SK-N-MC (cell line): ENCODE measurements at regions not wholly inside any gene's neighbourhood (a gene's known extent, or its start where the extent isn't known, plus 50 kb on each side); places are given as distances from the start of the nearest gene placed in this dataset.
"Not testable (repeated sequence)": the region's sequence is repeated elsewhere in the genome, so short reads cannot be mapped to it uniquely, and the experiment has no call there.

Source experiments
- DNase-seq: peaks from one replicate; pipeline ENCODE4 v3.0.0-alpha.2; 2011; ENCODE audit warnings: low read depth, low spot score
- H3K27ac ChIP-seq: fragments of 200-600 bp; sonication (generic); 2 replicates; pipeline ENCODE4 v1.5.1; 2016; ENCODE audit warnings: mixed run types
- H3K36me3 ChIP-seq: fragments of 200-600 bp; sonication (generic); 2 replicates; pipeline ENCODE4 v1.6.1; 2017; ENCODE audit warnings: antibody characterized with exemption, low read length, mixed read lengths; ENCODE audit not compliant: insufficient read depth
- H3K4me3 ChIP-seq: fragments of 200-600 bp; sonication (generic); 2 replicates; pipeline ENCODE4 v1.5.1; 2016
- H3K9ac ChIP-seq: fragments of 200-600 bp; sonication (generic); 2 replicates; pipeline ENCODE4 v1.8.0; 2017; ENCODE audit warnings: mixed run types, mixed read lengths; ENCODE audit not compliant: insufficient read length
- H3K9me3 ChIP-seq: fragments of 200-600 bp; sonication (generic); 2 replicates; pipeline ENCODE4 v1.6.1; 2017; ENCODE audit warnings: low read depth, mild to moderate bottlenecking, antibody characterized with exemption, low read length, moderate library complexity, mixed read lengths
- EZH2 ChIP-seq: fragments of 200-600 bp; sonication (generic); IDR thresholded peaks from one replicate; pipeline ENCODE4 v1.6.1; 2017; ENCODE audit warnings: antibody characterized with exemption
- FOXP2 ChIP-seq: optimal IDR thresholded peaks from 2 replicates; pipeline ENCODE3; 2011; ENCODE audit warnings: mild to moderate bottlenecking, moderate library complexity; ENCODE audit not compliant: insufficient read depth; ENCODE audit errors: extremely low read length, control extremely low read depth
- POLR2AphosphoS5 ChIP-seq: IDR thresholded peaks from 2 replicates; pipeline ENCODE4 v1.6.1; 2012; ENCODE audit warnings: mild to moderate bottlenecking, low read depth, low read length, borderline replicate concordance

- H3K27ac ChIP-seq, result no peak overlapping the region
- no peak for TF ChIP-seq POLR2AphosphoS5
- H3K36me3 ChIP-seq, result no peaks in the 10 kb centered on the region
- H3K9me3 ChIP-seq, result no peaks in the 10 kb centered on the region
- no peak overlapping the region for H3K9ac ChIP-seq
- no peak overlapping the region for H3K4me3 ChIP-seq
- DNase-seq, result no peak
Measured at GRCh38 chr1:221549815-221550214, 192.1 kb downstream of the DUSP10 start.

- not testable (repeated sequence) for H3K4me3 ChIP-seq, H3K27ac ChIP-seq, H3K36me3 ChIP-seq, DNase-seq, H3K9ac ChIP-seq, H3K9me3 ChIP-seq
Measured at GRCh38 chr1:221552792-221553191, 189.1 kb downstream of the DUSP10 start.

DNA sequence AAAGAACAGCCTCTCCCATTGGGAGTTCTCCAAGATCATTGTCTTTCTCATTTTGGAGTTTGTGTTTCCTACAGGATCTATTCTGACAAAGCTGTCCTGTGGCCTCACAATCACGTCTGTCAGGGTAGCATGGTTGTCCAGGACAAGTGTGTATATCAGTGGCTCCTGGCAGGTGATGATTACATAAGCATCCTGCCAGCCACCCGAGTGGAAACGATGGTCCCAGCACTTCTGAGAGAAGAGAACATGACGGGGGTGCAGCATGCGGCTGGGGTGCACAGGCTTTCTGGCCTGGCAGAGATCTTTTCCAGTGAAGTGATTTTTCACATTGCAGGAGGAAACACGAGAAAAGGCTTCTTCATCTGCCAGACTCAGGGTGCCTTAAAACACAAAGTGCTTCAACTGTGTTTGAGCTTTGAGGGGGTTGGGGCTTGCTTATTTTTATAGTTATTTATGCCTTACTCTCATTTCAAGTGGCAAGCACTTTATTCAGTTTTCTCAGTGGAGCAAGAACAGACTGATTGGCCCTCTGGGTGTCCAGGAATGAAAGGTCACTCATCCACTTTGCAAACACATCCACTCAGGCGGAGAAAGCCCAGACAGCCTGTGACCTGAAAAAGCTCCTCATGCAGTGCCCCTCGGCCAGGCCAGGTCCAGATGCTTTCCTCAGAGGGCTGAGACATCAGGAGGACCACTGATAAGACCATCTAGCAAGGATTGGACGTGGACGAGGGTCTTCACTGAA lies 186.0 kb downstream of the DUSP10 start:
- no peaks in the 10 kb centered on the region for H3K9me3 ChIP-seq
- TF ChIP-seq POLR2AphosphoS5, result no peak
- TF ChIP-seq EZH2, result no peak
- TF ChIP-seq FOXP2, result no peak
- no peak overlapping the region for H3K27ac ChIP-seq
- no peak overlapping the region for H3K4me3 ChIP-seq
- H3K9ac ChIP-seq, result no peak overlapping the region
- no peaks in the 10 kb centered on the region for H3K36me3 ChIP-seq
- no peak for DNase-seq

GRCh38 chr1:221556435-221556834 lies 185.5 kb downstream of the DUSP10 start:
- H3K9me3 ChIP-seq, result no peaks in the 10 kb centered on the region
- no peaks in the 10 kb centered on the region for H3K36me3 ChIP-seq
- no peak for DNase-seq
- no peak overlapping the region for H3K9ac ChIP-seq
- TF ChIP-seq POLR2AphosphoS5 (no peak), EZH2 (no peak), FOXP2 (no peak)
- no peak overlapping the region for H3K4me3 ChIP-seq
- no peak overlapping the region for H3K27ac ChIP-seq

GRCh38 chr1:221557013-221557412 lies 184.9 kb downstream of the DUSP10 start:
- no peaks in the 10 kb centered on the region for H3K36me3 ChIP-seq
- no peak for DNase-seq
- no peak overlapping the region for H3K27ac ChIP-seq
- TF ChIP-seq EZH2 (no peak), FOXP2 (no peak), POLR2AphosphoS5 (no peak)
- H3K9ac ChIP-seq, result no peak overlapping the region
- H3K9me3 ChIP-seq, result no peaks in the 10 kb centered on the region
- no peak overlapping the region for H3K4me3 ChIP-seq

DNA sequence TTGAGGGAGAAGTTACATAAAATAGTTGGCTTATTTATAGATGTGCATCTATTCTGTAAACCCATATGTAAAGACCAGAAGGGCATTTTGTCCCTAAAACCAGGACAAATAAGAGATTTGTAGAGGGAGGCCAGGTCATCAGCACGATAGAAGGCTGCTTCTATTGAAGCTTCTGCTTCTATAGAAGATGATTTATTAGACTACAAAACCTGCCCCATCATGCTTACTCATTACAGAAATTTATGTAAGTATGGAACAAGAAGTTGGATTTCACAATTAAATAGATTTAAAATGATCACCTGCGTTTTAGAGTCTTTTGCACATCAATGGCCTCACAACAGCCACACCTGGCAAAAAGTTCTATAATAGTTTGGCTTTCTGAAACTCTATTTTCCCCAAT lies 183.5 kb downstream of the DUSP10 start:
- no peak for TF ChIP-seq POLR2AphosphoS5
- TF ChIP-seq FOXP2, result no peak
- Histone ChIP-seq H3K36me3 (no peaks in the 10 kb centered on the region), H3K9ac (no peak overlapping the region), H3K4me3 (no peak overlapping the region), H3K9me3 (no peaks in the 10 kb centered on the region), H3K27ac (no peak overlapping the region)
- no peak for DNase-seq

DNA sequence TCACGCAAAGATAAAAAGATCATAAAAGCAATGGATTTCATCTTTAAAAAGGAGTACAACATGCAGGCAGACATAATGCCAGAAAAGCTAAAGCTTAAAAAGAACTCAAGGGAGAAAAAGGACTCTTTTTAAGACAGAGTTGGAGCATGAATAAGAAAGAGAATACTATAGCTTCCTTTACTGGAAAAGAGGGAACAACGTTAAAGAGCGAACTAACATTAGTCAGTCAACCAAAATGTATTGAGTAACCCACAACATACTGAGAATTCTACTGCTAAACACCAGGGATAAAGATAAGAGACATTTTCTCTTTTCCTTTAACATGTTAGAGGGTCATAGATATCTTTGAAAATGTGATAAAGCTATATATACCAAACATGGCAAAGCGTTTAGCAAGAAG lies 182.0 kb downstream of the DUSP10 start:
- no peaks in the 10 kb centered on the region for H3K36me3 ChIP-seq
- H3K9me3 ChIP-seq, result no peaks in the 10 kb centered on the region
- H3K4me3 ChIP-seq, result no peak overlapping the region
- H3K27ac ChIP-seq, result no peak overlapping the region
- no peak for DNase-seq
- H3K9ac ChIP-seq, result no peak overlapping the region
- TF ChIP-seq EZH2 (no peak), FOXP2 (no peak), POLR2AphosphoS5 (no peak)

- no peak overlapping the region for H3K4me3 ChIP-seq
- no peak overlapping the region for H3K9ac ChIP-seq
- TF ChIP-seq FOXP2 (no peak), POLR2AphosphoS5 (no peak), EZH2 (no peak)
- no peak overlapping the region for H3K27ac ChIP-seq
- no peaks in the 10 kb centered on the region for H3K9me3 ChIP-seq
- no peak for DNase-seq
- no peaks in the 10 kb centered on the region for H3K36me3 ChIP-seq
Measured at GRCh38 chr1:221562542-221563475, 179.1 kb downstream of the DUSP10 start.

DNA sequence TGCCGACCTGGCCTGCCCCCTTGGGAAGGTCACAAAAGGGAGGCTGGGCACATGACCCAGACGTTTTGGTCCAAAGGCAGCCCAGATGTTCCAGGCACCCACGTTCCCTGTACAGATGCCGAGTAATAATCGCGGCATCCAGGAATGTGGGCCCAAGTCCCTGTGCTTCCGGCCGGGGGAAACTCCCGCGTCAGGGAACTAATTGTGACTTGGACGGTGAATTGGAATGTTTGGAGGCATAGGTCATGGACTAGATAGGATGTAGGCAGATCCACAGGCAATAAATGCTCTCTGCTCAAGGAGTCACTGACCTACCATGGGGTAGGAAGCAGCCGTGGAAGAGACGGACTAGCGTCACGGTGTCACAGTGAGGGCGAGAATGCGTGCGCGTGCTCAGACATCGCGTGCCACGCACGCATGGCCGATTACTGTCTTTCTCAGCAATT lies 178.4 kb downstream of the DUSP10 start:
- no peak overlapping the region for H3K27ac ChIP-seq
- H3K4me3 ChIP-seq, result no peak overlapping the region
- no peak for DNase-seq
- H3K9me3 ChIP-seq, result no peaks in the 10 kb centered on the region
- H3K36me3 ChIP-seq, result no peaks in the 10 kb centered on the region
- TF ChIP-seq POLR2AphosphoS5, result no peak
- no peak for TF ChIP-seq EZH2
- no peak for TF ChIP-seq FOXP2
- H3K9ac ChIP-seq, result no peak overlapping the region
